Lung microvascular endothelial cell (primary cell): ENCODE measurements at regions not wholly inside any gene's neighbourhood (a gene's known extent, or its start where the extent isn't known, plus 50 kb on each side); places are given as distances from the start of the nearest gene placed in this dataset.

Experiments used
- DNase-seq, 2 donors: peaks; one replicate each; pipeline versions ENCODE4 v3.0.0 to v3.0.0-alpha.2; 2010; ENCODE audit warnings: low read depth in 2 of 2

DNA sequence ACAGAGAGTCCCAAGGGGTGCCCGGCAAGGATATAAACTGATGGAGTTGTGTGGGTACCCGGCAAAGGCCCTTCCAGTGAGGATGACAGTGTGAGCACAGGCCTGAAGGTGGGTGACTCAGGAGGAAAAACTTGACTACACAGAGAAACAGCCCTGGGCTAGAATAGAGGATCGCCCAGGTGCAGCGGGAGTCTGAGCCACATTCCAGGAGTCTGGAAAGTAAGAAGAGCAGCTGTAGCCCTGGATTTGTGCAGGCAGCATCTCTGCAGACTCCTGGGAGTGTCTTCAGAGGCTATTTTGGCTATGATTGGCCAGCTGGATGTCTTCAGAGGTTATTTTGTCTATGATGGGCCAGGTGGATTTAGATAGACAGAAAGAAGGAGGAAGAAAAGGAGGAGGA lies 367.6 kb upstream of the MKI67 start:
- no peak for DNase-seq

DNA sequence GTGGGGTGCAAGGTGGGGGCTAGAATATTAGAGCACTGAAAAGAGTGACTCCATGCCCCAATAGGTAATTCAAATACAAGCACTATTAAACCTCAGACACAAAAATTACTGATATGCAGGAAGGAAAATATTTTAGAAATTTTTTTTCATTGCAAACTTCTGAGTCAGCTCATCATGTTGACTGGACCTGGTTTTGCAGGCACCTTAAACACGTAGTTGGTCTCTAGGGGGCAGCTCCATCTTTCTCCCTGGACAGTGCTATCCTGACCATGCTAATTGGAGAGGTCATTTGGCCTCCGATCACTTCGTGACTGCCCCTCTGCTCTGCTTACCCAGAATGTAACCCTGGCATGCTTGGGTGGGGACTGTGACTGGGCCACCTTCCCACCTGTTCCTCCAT lies 368.4 kb upstream of the MKI67 start:
- DNase-seq, result no peak

DNA sequence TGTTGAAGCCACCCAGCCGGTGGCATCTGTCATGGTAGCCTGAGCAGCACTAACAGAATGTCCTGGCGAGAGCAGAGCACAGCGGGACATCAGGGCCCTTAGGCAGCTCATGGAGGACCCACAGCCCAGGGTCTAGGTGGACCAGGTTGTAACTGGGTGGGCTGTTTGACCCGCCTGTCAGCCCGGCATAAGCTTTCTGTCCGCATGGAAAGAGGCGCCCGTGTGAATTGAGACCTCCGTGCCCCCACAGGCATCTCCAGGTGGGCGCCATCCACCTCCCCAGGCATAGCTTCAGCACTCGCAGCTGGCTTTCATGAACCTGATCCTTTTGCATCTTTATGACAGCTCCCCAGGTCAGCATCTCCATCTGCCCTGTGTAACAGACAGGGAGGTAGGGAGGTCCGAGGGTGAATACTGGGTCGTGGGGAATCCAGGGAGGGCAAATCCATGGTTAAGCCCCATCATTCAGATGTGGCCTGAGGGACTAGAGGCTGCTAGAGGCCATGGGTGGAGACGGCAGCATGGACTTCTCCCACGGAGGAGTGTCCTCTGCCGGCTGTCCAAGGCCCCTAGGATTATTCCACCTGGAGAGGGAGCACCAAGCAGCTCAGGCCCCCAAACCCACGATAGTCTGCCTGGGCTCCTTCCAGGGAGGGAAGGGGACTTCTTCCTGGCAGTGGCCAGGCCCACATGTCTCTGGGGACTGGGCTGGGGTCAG lies 371.6 kb upstream of the MKI67 start:
- no peak for DNase-seq

DNA sequence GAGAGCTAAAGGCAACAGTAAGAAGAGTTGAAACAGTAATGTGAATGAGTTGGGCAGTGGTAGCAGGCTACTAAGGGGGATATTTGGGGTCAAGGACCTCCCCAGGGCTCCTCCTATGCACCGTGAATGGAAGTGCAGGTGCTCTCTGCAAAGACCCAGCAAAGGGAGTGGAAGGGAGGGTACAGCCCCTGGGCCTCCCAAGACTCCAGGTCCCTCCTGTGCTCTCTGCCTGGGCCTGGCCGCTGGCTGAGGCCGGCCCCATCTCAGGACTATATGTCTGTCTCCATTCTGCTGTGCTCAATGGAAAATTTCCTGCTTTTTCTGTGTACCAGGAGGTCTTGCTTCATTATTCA lies 372.1 kb upstream of the MKI67 start:
- no peak for DNase-seq

DNA sequence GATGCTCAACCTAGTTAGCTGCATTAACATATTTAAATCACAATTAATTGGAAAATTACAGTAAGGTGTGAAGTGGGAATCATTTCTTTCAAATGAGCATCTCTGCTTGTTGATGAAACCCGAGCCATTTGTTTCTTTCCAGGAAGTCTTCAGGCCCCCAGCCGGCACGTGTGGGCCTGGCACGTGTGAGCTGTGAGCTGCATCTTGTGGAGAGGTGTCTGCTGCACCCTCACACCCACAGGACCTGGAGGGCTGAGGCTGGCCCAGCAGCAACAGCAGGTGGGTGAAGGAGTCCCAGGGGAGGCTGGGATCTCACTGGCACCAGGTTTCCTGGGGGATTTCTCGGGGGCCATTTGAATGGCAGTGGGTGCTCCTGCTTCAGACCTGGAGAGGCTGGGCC lies 372.5 kb upstream of the MKI67 start:
- no peak for DNase-seq

DNA sequence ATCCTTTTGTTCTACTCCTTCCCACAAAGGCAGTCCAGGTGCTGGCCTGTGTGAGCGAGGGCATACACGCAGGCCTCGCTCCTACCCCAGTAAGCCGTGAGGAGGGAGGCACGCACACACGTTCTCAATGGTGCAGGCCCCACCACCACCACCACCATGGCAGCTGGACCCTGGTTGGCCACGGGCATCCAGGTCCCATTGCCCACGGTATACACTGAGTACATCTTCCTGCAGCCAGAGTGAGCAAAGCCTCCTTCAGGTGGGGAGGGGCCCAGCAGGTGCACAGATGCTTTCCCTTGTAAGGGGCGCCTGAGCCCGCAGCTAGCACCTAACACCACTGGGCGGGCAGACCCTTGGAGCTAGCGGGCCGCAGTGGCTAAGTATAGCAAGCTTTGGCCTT lies 373.3 kb upstream of the MKI67 start:
- no peak for DNase-seq

DNA sequence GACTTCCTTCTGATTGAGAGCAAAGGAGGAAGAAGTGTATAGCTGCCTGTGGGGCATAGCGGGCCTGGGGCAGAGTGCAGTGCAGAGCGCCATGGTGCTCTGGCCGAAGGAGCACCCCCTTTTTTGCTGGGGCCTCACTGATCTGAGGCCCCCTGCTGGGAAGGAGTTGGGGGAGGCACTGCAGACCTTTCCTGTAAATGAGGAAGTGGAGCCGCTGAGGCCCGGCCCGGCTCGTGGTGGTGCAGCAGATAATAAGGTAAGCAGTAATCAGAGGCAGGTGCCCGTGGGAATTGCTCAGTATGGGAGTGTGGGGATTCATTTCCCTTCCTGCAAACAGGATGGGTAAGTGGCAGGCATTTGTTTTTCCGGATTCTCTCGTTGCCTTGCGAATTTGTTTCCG lies 373.7 kb upstream of the MKI67 start:
- no peak for DNase-seq

DNA sequence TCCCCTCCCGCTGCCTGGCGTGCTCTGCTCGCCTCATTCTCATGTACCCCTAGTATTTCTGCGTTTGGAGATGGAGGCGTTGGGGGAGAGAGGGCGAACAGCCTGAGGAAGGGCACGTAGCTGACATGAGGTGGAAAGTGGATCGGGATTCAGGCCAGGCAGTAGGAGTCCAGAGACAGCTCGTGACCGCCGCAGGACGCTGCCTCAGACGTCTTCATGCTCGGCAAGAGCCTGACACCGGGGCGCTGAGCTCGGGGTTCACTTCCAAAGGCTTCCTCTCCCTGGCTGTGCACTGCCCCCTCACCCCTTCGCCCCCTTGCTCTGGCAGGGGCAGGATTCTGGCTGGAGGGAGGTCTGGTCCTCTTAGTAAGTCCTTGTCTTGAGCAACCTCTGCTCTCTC lies 374.4 kb upstream of the MKI67 start:
- DNase-seq, result no peak

DNA sequence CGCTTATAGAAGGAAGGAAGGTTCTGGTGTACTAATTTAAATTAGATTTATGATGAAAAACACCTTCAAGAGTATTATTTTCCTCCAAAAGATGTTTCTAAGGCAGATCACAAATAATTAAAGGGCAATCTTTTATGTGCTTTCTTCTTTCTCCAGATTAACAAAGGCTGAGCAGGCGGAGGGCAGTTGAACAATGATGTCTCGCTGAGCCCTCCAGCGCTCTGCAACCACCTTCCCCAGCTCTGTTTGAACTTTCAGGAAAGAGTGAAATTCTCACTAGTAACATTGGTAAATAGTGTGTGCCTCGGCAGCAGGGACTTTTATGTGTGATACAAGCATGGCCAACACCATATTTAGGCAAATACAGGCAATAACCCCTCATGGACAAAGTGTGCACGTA lies 379.1 kb upstream of the MKI67 start:
- DNase-seq, result no peak

DNA sequence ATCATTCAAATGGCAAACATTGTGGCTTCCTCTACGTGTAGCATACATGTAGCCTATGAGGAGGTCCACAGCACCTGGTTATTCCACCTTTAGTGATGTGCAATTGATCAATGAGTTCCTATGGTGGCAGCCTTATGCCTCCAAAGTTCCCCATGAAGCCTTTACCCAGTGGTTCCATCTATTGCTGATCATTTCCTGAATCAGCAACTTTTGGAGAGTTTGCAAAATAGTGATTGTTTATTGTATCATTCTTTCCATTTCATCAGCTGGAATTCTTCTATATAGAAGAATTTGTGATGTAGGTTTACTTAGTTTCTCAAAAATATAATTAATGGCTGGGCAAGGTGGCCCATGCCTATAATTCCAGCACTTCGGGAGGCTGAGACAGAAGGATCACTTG lies 380.2 kb upstream of the MKI67 start:
- DNase-seq, result no peak

DNA sequence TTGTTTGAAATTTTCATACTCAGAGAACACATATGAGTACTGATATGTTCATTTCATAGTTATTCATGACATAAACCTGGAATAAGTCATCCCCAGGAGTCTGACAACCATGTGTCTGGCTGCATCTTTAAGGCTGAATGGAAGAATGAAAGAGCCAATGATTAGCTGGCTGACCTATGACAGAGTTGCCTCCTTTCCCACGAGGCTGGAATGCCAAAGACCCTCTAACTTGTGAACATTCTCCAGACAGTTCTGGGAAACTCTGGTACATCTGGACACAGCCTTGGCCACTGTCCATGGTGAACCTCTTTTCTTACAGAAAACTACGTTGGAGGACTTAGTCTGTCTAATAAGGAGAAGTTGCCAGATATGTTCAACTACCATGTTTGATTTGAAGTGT lies 380.8 kb upstream of the MKI67 start:
- DNase-seq, result no peak

DNA sequence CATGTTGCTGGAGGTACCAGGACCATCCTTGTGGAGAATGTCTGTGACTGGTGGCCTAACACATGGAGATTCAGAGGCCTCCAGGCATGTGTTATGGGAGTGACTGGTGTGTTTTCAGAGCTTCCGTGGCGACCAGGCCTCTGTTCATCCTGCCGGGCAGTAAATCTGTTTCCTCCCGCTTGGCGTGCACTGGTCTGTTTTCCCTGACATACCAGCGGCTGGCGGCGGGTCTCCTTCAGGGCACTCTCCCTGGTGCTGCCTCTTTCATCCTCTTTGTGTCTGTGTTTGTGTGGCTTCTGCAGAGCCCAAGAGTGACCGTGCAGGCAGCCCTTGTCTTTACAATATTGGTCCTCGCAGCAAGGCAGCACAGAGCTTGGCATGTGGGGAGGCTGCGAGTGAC lies 385.1 kb upstream of the MKI67 start:
- no peak for DNase-seq

DNA sequence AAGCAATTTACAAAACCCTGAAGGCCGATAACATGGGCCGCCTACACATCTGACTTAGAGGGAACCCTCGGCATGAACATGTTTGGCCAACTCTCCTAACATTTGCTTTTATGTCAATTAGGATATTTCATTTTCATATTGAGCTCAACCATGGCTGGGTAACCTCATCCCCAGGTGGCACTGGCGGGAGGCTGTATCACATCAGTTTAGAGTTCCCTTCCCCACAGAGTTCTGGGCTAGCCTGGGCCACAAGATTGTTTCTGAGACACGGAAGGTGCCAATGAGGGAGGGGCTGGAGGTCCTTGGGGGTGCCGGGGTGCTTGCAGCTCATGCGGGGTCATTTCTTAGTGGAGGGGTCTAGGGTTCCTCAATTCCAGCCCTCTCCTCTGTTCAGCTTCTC lies 386.5 kb upstream of the MKI67 start:
- no peak for DNase-seq

DNA sequence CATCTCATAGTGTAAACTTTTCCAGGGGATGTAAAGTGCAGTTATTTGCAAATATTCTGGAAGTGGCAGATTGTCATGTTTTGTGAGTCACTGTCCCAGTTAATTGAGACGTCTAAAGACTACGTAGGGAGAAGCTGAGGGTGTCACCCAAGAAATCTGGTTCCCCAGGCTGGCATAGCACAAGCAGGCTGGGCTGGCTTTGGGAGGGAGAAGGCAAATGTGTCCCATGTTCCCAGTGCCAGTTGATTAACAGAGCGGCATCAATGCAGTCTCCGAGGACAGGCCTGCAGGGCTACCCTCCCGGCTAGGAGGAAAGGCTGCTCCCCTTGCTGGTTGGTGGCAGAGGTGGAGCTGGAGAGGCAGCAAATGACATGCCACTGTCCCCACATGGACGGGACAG lies 388.3 kb upstream of the MKI67 start:
- DNase-seq, result no peak

DNA sequence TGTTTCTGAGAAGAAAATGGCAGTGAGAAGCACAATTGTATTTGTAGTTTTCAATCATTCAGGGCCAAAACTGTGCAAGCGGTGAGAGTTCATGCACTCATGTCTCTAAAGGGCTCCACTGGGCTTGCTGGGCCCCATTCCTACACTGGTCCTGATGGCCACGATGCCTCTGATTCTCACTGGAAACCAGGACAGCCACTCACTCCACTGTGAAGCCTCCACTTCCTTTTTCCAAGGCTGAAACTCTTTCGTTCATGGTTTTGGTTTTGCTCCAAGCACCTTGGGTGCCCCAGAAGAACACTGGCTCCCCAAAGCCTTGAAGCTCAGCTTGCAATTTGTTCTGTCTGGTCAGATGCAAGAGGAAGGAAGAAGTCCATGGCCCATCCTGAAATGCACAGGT lies 390.0 kb upstream of the MKI67 start:
- DNase-seq, result no peak

DNA sequence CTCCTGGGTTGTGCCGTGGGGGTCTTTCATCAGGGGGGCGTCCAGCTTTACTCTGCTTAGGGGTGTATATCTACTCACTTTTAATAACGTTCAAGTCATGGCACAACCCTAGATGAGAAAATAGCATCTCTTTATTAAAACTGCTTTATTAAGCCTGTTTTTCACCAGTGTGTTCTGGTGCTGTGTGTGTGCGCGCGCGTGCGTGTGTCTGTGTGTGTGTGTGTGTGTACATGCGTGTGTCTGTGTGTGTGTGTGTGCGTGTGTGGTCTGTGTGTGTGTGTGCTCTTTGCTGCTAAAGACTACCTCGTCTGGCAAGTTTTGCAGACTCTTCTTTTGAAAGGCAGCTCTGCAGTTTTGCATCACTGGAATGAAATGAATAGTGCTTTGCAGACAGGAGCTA lies 390.9 kb upstream of the MKI67 start:
- DNase-seq, result no peak

DNA sequence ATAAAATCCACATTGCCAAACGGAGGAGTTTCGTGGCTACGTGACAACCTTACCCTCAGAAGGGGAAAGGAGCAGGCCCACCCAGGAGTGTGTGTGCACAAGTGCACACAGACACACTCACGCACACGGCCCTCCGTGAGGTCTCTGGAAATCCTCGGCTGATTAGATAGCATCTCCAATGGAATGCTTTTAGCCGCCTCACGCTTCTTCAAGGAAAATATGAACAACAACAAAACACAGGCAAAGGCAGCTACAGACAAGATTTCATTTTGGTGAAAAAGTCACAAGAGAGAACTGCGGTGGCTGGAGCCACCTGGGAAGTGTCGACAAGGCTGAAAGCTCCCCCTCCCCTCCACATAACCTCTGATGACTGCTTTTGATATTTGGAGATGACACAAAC lies 391.8 kb upstream of the MKI67 start:
- DNase-seq, result no peak

DNA sequence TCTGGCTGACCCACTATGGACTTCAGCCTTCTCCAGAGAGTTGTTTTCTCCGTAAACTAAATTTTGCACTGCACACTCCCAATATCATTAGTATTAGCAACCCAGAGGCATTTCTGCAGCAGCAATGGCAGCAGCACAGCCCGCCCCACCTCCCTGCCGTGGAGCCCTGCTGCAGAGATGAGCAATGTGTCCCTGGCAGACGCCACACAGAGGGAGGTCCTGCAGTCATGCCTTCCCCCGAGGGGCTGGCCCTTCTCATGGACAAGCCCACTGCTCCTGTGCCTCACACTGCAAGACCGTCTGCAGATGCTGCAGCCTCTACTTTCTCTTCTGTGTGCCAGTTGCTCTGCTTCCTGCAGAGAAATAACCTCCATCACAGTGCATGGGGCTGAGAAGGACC lies 393.4 kb upstream of the MKI67 start:
- DNase-seq, result no peak

DNA sequence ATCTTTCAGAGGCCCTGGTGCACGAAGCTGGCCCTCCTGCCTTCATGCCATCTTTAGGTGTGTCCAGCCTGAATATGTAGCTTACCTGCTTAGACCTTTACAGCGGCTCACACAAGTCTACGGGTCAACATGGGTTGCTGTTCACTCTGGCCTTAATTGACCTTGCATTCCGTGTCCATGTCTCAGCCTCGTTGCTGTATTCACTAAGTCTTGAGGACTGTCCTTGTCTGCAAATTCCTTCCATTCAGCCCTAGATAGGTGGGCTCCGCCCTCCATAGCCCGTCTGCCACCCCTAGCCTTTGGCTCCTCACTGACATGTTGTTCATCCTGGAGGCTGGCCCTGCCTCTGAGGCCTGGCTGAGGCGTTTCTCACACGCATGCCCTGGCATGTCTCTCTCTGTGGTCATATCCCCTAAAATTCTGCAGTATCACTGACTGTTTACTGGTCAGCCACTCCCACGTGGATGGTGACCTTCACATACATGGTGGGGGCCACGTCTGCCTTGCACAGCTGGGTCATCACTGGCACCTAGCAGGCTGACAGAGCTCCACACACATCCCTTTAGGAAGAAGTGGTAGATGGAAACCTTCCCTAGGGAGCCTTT lies 394.1 kb upstream of the MKI67 start:
- DNase-seq, result no peak

DNA sequence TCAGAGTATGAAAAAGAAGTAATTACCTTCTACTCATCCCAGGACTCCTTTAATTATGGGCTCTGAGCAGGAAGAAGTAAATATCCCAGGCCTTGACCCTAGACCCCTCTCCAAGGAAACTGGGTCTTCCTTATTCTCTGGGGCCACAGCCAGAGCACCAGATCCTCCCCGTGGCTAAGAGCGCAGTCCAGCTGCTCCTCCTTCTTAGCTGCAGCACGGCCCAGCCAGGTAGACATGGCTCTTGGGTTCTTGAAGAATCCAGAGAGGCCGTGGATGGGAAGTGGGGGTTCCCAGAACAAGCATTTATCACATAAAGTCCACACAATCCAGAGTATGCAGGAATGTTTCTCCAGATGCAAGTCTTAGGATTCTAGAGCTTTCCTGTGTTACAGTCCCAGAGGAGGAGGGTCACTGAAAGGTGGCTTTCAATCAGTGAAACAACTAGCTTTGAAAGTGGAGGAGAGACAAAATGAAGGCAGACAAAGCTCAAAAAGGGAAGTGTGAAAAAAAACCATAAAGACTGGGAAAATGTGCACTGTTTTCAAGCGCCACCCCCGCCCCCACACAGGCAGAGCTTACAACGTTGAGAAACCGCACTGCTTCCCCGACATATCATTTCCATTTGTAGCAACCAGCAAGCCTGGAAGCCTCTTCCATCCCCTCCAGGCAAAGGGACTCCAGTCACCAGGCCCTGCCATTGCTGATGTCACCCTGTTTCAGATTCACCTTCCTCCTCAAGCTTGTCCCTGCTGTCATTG lies 396.5 kb upstream of the MKI67 start:
- DNase-seq, result no peak

DNA sequence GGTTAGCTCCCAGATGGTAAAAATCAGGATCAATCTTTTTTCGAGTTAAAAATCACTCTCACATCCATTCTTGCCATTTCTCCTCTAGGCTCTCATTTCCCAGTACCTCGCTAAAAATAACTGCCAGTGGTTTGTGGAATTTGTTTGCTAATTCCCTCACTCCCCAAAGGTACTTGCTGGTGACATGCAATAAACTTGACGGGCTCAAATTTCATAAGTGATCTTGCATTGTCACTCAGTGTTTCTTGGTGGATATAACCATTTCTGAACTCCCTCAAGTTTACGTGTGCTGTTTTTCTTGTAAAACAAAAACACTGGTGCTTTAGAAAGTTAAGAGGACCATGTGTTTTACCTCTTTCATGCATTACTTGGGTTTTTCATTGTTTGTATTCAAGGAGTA lies 399.2 kb upstream of the MKI67 start:
- DNase-seq, result no peak

DNA sequence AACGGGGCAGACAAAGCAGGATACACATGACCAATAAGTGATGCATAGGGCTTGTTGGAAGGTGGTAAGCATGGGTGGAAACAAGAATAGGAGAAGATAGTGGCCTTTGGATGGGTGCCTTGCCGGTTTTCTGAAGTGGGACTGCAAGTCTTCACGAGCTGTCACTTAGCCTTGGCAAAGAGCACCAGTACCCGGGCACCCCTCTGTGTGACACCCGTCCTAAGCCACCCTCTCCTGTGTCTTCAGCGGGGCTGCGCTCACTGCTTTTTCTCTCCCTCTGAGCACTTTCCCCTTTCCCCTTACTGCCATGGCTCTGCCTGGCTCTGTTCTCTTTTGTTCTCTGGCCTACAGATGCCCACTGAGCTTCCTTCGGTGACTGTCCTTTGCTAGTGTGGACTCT lies 399.7 kb upstream of the MKI67 start:
- no peak for DNase-seq

DNA sequence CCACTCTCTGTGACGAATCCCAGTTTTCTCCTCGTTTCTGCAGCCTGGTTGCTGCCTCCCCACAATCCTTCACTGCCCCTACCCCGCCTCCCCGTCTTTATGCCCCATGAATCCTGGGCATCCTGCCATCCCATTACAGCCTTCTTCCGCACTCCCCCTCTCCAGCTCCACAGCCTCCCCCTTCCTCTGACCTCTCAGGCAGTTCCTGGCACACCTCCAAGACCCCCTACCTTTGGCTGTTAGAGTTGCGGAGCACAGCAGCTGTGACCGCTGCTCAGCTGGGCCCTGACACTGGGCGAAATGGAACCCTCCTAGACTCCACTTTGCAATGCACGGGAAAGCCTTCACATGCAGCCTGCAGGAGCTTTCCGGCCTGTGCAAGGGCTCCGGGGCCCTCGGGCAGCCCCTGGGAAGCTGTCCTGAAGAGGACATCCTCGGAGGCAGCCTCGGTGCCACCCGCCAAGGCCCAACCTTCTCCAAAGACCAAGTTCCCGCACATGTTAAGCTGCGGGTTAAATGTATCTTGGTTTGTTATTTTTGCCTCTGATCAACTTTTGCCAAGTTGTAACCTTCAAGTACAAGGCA lies 400.7 kb upstream of the MKI67 start:
- peak in 1 of 2 donors; percentile 56 for DNase-seq
